Occipital lobe (tissue), 1 donor: ENCODE measurements at regions not wholly inside any gene's neighbourhood (a gene's known extent, or its start where the extent isn't known, plus 50 kb on each side); places are given as distances from the start of the nearest gene placed in this dataset.
A peak's percentile ranks its signal among the peaks of the same experiment; 100 is the strongest.
"Not testable (repeated sequence)": the region's sequence is repeated elsewhere in the genome, so short reads cannot be mapped to it uniquely, and the experiment has no call there.

Experiments used
- DNase-seq: peaks from one replicate; lab custom pipeline; 2025; lab: John Stamatoyannopoulos, UW

GRCh38 chr3:82033186-82033585 lies 271.7 kb upstream of the GBE1 start:
- no peak for DNase-seq

GRCh38 chr3:82031596-82031995 lies 270.2 kb upstream of the GBE1 start:
- no peak for DNase-seq

- peak; percentile 11 for DNase-seq
Observed at GRCh38 chr3:82030916-82031315, 269.5 kb upstream of the GBE1 start.

- no peak for DNase-seq
Observed at GRCh38 chr3:82022836-82023235, 261.4 kb upstream of the GBE1 start.

- DNase-seq: no peak
Observed at GRCh38 chr3:82020282-82020681, 258.8 kb upstream of the GBE1 start.

GRCh38 chr3:82015241-82015640 lies 253.8 kb upstream of the GBE1 start:
- no peak for DNase-seq

- DNase-seq: no peak
Observed at GRCh38 chr3:82012775-82013174, 251.3 kb upstream of the GBE1 start.

GRCh38 chr3:82011336-82011735 lies 249.9 kb upstream of the GBE1 start:
- no peak for DNase-seq

GRCh38 chr3:82005266-82005665 lies 243.8 kb upstream of the GBE1 start:
- no peak for DNase-seq

GRCh38 chr3:82004266-82004665 lies 242.8 kb upstream of the GBE1 start:
- DNase-seq: no peak

- no peak for DNase-seq
Observed at GRCh38 chr3:82002986-82003642, 241.7 kb upstream of the GBE1 start.

GRCh38 chr3:82002491-82002890 lies 241.0 kb upstream of the GBE1 start:
- DNase-seq: no peak

GRCh38 chr3:82001276-82001923 lies 240.0 kb upstream of the GBE1 start:
- DNase-seq: no peak

- DNase-seq: no peak
Observed at GRCh38 chr3:82000773-82001172, 239.3 kb upstream of the GBE1 start.

GRCh38 chr3:82000350-82000749 lies 238.9 kb upstream of the GBE1 start:
- DNase-seq: no peak

GRCh38 chr3:81998907-81999306 lies 237.5 kb upstream of the GBE1 start:
- no peak for DNase-seq

GRCh38 chr3:81998139-81998755 lies 236.8 kb upstream of the GBE1 start:
- DNase-seq: no peak

- no peak for DNase-seq
Observed at GRCh38 chr3:81997390-81997789, 235.9 kb upstream of the GBE1 start.

- DNase-seq: no peak
Observed at GRCh38 chr3:81995329-81995728, 233.9 kb upstream of the GBE1 start.

GRCh38 chr3:81989758-81990157 lies 228.3 kb upstream of the GBE1 start:
- DNase-seq: no peak

- no peak for DNase-seq
Observed at GRCh38 chr3:81989274-81989673, 227.8 kb upstream of the GBE1 start.

- not testable (repeated sequence) for DNase-seq
Observed at GRCh38 chr3:81987412-81987811, 226.0 kb upstream of the GBE1 start.
